GM12892 (cell line): ENCODE measurements at regions not wholly inside any gene's neighbourhood (a gene's known extent, or its start where the extent isn't known, plus 50 kb on each side); places are given as distances from the start of the nearest gene placed in this dataset.

Experiments used
- POLR2A ChIP-seq: IDR thresholded peaks from 2 replicates; pipeline ENCODE4 v1.6.1; 2011; ENCODE audit warnings: low read depth, low read length, control low read depth
- POLR2AphosphoS5 ChIP-seq: IDR thresholded peaks from 2 replicates; pipeline ENCODE4 v1.6.1; 2011; ENCODE audit warnings: low read depth, low read length, control low read depth
- TAF1 ChIP-seq: IDR thresholded peaks from 2 replicates; pipeline ENCODE4 v1.6.1; 2011; ENCODE audit warnings: low read depth, mild to moderate bottlenecking, control low read depth, low read length, borderline replicate concordance

GRCh38 chr4:131450572-131451209, 1698.4 kb upstream of the PCDH10 start:
- no peak for TF ChIP-seq POLR2A
- TF ChIP-seq POLR2AphosphoS5 = no peak
- TF ChIP-seq TAF1 = no peak
